ENCODE measurements at regions not wholly inside any gene's neighbourhood (a gene's known extent, or its start where the extent isn't known, plus 50 kb on each side); places are given as distances from the start of the nearest gene placed in this dataset.

DNA sequence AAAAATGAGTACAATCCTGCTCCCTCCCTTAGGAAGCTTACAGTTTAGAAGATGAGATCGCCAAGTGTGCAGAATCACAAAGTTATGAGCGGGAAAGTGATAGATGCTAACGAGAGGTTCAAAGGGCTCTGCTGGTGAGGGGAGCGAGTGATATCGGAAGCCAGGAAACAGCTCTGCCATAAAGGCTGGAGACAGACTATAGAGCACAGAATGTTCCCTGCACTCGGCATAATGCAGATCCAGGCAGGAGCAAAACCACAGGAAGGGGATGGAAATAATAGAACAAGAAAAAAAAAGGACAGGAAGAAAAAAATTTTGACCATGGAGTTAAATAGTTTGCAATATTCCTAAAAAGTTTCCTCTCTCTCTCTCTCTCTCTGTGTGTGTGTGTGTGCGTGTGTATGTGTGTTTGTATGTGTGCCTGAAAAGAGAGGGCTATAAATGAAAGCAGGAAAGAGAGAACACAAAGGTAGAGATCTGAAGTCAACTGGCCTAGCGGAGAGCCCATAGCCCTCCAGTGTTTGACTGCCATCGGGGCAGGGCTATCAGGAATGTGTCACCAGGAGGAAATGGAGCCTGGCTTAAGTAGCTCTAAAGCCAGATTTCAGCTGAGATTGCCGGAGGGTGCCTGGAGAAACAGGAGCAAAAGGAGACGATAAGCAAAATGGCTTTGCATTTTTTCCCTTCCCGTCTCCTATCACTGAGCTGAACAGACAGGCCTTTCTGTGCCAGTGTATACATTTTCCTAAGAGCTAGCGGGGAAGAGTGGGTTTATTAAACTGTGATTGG, 175.8 kb upstream of the LYZL1 start:
- DNase-seq (ENCODE audit: low read depth): no peak

DNA sequence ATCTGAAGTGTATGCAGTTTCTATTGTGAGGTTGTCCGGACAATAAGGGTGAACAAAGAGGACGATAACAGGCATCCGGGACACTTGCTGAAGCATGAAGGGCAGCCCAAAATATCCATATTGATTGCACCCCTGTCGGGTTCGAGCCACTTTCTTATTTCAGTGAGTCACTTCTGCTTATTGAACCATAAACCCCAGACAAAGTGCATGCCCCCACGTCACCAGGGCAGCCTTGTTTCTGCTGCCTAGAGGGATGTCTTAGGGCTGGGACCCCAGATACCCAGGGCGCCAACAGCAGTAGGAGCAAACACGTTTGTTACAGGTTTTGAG, 175.3 kb upstream of the LYZL1 start:
- DNase-seq (ENCODE audit: low read depth): no peak

DNA sequence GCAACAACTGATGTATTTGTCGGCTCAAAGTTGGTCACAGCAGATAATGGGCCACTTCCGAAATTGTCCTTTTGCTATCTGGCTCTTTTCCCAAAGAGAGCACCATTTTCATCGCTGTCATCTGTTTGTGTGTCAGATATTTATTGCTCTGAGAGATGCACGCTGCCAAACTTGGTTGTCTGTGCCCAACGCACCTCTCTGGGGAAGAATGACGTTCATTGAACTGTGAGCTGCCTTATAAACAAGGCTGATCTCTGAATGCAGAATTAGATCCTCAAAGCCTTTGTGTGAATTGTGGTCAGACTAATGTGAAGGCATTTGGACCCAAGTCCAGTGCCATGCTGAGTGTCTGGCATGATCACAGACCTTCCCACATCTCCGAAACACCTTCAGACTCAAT, 174.7 kb upstream of the LYZL1 start:
- no peak for DNase-seq (ENCODE audit: low read depth)

DNA sequence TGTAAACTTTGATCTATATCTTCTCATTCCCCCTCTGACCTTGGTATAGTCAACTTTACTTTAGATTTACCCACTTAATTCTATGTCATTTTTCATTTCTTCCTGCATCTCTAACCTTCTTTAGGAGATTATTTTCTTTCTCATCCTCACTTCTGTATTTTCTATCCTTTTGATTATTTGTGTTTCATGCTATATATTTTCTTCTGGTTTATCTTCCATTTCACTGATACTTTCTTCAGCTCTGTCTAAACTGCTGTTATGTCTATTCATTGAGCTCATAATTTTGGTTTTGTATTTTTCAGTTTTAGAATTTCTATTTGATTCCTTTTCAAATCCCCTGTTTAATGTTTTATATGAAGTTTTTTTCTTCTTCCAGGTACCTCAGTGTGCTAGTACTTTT, 171.1 kb upstream of the LYZL1 start:
- DNase-seq (ENCODE audit: low read depth): no peak

DNA sequence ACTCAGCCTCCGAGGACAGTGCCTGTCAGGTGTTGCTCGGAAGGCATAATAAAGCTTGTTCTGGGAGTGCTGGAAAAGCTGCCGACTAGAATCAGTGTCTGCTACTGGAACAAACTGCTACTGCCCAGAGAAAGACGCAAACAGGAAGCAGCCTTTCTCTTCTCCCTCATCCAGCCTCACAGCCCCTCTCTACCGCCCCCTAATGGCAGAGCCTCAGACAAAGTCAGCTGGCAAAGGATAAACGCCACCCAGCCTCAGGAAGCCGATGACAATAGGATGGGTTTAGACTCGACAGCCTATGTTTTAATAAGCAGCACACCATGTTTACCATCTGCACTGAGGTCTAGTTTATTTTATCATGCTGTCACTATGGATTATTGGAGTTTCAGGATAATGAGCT, 169.5 kb upstream of the LYZL1 start:
- DNase-seq (ENCODE audit: low read depth): no peak

DNA sequence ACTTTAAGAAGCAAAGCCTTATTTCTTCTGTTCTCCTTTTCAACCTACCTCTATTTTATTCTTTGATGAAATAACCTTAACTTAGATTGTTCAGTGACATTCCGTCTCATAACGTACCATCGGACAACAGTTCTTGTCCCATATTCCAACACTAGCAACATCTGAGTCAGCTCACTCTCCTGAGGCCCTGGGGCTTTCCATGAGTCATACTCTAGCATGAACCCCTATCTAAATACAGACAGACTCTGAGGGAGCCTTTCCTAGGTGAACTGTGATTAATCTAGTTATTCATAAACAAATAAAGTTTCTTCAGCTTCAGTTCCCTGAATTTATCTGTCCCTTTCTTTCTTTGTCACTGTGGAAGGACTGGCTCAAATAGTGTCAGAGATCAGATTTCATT, 168.7 kb upstream of the LYZL1 start:
- DNase-seq (ENCODE audit: low read depth): peak; percentile 69

DNA sequence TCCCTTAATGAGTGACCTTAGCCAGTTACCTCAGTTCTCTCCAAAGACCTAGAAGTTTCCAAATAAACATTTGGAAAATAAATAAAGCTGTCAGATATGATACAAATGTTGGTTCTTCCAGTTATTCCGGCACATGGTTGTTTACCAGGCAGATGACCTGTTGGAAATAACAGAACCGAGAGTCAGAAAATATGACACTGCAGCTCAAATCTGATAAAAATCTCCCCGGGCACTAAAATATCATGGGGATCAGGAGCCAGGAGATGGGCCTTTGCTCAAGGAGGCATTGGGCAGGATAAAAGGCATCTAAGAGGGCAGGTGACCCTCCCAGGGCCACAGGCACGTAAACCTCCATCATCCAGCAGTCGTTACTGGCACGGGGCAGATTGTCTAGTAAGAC, 164.0 kb upstream of the LYZL1 start:
- DNase-seq (ENCODE audit: low read depth): no peak

DNA sequence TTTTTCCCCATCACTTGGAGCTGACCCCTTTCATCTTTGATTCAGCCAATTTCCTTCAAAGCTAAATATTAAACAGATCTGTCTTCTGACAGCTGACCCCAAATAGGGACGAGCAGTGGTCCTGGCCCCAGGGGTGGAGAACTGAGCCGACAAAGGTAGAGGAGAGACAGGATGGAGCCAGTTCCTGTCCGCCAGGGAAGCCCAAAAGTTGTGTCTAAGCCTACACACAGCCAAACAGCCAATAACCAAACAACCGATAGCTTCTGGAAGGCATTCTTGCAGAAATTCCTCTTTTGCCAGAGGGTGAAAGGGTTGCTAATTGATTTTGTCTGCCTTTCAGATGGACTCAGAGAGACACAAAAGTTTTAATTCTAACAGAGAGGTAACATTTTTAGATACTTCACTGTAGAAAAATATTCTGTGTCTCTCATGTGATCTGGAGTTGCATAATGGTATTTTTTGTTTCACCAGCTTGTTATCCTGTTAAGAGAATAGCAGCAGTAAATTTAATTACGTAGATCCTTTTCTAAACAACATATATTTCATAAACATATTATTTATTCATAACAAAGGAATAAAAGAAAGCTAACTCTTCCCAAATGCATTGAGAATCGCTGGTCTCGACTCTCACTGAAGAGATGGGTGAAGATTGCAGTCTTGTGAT, 161.7 kb upstream of the LYZL1 start:
- DNase-seq (ENCODE audit: low read depth): no peak

DNA sequence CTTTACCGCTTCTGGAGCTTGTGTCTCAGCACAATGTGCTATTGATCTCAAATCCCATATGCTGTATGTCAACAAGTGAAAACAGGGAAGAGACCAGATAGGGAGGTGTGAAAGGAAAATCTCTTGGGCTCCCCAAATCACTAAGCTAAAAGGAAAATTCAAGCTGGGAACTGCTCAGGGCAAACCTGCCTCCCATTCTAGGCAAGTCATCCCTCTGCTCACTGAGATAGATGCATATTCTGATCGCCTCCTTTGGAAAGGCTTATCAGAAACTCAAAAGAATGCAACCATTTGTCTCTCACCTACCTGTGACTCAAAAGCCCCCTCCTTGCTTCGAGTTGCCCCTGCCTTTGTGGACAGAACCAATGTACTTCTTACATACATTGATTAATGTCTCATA, 161.1 kb upstream of the LYZL1 start:
- DNase-seq (ENCODE audit: low read depth): no peak

DNA sequence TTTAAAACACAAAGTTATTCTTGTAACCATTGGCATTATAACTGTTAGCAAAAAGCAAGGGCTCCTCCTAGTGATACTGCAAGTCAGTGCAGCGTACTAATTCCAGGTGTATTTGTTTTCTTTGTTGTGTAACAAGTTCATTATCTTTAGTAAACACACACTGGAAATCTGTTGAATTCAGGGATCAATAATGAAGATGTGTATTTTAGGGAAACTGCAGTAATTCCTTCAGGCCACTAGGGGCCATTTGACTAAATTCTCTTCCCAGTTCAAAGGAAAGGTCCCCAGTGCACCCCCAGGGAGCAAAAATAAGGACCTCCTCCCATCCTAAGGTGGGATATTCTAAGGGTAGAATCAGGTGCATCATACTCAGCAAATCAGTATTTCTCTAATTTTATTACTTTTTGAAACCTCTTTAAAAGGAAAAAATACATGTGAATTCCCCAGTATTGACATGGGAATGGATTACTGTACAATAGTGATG, 158.6 kb upstream of the LYZL1 start:
- DNase-seq (ENCODE audit: low read depth): no peak

DNA sequence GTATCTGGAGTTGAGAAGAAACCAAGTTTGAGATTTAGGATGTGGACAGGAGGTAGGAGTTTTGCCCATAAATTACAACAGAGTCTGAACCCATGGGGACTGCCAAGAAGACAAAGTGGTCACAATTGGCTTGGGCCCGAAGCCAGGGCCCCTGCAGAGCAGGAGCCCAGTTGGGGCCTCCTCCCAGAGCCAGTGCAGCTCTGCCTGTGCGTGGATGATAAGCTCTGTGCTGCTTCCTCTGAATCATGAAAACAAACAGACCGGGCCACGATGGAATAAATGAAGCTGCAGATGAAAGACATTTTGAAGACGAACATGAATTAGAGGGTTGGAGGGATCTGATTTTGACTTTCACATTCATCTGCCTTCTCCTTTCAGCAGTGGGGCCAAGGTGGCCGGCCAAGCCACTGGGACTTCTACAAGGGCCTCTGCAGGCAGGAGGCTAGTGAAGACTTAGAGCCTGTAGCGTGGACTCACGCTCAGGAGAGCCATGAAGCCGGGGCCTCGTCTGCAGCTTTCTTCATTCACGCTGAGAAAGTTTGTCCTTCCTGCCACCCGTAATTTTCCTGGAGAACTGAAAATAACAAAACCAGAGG, 156.8 kb upstream of the LYZL1 start:
- DNase-seq (ENCODE audit: low read depth): no peak

DNA sequence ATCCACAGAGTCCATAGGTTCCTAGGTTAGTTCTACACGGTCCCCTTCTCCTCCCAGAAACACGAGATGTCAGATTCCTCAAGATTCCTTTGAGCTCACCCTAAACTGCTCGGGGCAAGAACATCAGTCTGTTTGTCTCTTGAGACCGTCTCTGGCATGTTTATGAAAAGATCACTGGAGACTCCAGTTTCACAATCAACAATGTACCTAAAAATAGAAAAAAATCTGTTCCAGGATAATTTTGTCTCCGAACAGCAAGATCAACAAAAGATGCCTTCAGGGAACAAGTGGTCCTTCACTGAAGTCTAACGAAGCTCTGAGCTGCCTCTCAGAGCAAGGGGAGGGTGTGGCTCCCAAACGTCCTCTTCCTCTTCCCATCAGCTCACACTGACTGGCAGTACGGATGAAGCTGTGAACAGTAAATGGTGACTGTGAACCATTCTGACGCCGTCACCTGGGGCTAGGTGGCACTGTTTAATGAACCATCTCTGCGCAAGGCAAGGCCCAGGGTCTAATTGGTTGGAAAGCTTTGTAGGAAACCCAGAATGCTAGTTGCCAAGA, 156.2 kb upstream of the LYZL1 start:
- DNase-seq (ENCODE audit: low read depth): peak; percentile 26

DNA sequence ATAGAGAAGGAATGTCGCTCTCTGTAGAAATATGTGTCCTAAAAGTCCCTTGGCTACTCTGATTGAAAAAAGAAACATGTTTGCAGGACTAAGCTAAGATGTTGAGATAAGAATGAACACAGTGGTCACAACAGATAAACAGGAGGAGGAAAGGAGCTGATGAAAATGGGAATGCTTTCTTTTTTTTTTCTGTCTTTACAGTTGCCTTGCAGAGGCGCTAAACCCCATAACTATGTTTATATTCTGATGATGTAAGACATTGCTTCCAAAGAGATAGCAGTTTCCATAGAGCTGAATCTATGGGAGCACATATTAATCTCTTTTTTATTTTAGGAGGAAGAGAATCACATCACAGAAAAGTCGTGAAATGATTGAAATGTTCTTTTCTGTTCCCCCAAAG, 153.5 kb upstream of the LYZL1 start:
- no peak for DNase-seq (ENCODE audit: low read depth)

DNA sequence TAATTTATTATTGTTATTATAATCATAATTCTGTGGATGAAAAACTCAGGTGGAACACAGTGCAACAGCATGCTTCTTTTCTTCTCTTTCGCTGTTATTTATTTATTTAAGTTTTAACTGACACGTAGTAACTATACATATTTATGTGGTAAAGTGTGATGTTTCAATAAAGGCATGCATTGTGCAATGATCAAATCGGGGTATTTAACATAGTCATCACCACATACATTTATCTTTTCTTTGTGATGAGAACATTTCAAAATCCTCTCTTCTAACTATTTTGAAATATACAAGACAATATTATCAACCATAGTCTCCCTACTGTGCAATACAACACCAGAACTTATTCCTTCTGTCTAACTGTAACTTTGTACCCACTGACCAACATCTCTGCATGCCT, 152.5 kb upstream of the LYZL1 start:
- no peak for DNase-seq (ENCODE audit: low read depth)

DNA sequence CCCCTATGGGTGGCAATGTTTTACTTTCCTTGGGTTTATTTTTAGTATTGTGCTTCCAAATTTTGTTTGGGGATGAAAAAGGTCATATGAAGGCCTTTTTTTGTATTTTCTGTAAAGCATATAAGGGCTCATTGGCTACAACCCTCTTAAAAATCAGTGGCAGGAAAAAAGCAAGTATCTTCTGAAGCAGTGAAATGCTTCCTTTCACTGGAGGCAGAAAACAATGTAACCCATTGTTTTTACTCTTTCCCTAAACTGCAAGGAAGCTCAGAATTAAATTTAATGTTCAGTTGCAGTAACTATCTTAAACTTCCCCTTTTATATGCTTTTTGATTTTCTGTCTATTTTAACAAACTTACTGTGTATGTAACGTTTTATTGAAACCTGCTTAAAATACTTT, 148.7 kb upstream of the LYZL1 start:
- DNase-seq (ENCODE audit: low read depth): no peak

DNA sequence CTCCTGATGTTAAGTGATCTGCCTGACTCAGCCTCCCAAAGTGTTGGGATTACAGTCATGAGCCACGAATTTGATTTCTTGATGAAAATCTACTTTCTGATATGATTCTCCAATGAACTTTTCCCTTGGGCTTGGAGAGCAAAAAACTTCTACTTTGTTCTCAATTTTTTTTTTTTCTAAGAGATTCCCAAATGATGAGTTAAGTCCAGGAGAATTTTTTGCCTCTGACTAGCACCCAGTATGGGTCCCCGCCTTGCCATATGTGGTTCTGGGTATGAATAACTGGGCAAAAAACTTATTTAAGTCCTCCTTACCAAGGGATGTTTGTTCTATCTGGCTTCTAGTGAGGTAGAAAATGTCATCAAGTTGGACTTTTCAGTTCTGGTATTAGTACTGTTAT, 147.9 kb upstream of the LYZL1 start:
- peak; percentile 94 for DNase-seq (ENCODE audit: low read depth)

DNA sequence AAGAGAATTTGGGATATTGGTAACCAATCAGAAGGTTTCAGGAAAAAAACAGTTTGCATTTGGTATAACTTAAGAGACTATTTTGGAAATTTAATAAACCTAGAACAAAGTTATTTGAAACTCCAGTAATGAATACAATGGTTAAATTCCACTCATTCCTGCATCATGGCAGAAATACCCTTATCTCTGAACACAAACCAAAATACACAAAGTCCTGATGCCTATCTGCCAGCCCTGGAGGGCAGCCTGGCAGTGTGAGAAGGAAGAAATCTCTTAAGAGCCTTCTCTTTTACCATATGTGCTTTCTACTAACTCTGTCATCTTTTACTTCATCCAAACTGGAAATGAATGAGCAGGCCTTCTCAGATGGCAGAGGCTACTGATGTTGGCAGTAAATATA, 147.1 kb upstream of the LYZL1 start:
- DNase-seq (ENCODE audit: low read depth): peak; percentile 60

DNA sequence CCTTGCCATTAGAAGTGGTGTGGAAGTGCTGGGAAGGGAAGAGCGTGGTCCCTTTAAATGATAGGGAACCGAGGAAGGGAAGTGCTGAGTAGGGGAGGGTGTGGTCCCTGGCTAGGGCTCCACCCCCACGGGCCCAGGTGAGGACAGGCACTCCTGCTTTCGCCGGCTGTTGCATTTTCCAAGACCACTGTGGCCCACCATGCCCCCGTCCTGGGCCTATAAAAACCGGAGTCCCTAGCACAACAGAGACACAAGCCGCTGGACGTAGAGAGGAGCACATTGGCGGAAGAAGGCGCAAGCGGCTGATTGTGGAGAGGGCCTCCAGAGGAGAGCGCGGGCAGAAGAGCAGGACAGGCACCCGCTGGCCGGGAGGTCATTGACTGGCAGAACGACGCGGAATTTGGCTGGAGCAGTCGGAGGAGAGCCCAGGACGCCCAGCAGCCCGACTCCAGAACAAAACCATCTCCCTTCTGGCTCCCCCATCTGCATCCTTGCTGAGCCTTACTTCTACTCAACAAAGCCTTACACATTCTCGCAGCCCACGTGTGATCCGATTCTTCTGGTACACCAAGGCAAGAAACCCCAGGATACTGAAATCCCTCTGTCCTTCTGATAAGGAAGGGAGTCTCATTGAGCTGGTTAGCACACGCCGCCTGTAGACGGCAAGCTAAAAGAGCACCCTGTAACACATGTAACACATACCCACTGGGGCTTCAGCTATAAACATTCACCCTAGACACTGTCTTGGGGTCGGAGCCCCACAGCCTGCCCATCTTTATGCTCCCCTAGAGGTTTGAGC, 146.2 kb upstream of the LYZL1 start:
- DNase-seq (ENCODE audit: low read depth): no peak

DNA sequence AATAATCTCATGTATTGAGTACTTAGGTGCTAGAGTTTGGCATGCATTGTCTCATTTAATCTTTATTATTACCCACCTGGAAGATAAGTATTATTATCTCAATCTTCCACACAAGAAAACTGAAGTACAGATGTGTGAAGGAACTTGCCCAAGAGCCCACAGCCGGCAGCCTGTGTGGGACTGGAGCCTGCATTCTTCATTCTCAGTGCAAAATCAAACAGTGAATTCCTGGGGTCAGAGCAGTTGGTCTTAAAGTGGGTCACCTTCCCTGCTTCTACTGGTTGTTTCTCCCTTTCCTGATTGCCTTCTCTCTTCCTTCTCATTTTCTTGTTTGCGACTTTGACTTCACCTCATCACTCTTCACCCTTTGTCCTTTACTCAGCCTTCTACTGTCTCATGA, 144.7 kb upstream of the LYZL1 start:
- no peak for DNase-seq (ENCODE audit: low read depth)

DNA sequence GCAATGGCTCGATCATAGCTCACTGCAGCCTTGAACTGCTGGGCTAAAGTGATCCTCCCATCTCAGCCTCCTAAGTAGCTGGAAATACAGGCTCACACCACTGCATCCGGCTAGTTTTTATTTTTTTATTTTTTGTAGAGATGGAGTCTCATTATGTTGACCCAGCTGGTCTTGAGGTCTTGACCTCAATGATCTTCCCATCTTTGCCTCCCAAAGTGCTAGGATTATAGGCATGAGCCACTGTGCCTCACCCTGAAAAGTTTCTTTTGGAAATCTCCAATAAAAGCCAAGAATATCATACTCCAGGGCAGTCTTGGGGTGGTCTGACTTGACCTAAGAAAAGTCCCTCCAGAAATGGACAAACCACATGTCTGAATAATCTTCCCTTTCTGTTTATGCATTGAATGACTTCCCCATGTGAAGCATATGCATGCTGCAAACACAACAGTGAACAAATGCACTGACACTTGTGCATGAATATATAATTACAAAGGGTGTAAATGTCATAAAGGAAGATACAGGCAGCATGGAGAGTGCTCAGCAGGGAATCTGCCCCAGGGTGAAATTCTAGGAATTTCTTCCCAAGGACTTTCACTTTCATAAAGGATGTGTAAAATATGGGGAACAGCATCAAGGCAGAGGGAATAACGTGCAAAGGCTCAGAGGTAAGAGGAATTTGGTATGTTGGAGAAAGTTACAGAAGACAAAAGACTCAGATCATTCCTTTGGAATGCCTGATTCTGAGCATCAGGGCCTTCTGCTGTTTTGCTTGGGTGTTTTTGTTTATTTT, 142.4 kb upstream of the LYZL1 start:
- peak; percentile 52 for DNase-seq (ENCODE audit: low read depth)

DNA sequence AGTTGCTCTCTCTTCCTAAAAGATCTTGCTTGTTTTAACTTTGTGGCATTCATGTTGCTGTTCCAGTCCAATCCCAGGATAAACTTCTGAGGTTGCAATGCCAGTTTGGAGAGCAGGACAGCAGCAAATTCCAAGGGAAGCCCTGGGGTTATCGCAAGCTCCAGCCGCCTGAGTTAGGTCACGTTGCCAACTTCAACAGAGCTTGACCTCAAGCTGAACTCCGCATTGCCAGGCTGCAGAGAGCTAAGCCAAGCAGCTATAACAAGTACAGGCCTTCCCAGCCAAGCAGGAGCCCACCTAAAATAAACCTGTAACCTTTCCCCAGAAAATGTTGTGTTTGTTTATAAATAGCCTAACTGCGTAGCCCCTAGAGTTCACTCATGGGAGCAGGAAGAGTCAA, 138.9 kb upstream of the LYZL1 start:
- peak; percentile 23 for DNase-seq (ENCODE audit: low read depth)
